ENCODE measurements at regions not wholly inside any gene's neighbourhood (a gene's known extent, or its start where the extent isn't known, plus 50 kb on each side); places are given as distances from the start of the nearest gene placed in this dataset.

GRCh38 chr12:65659681-65660080, 164.6 kb upstream of the HMGA2 start:
- no peak for TF ChIP-seq CTCF (conservative IDR thresholded peaks at IDR 0.05; ENCODE audit: low read length)
- no peak for TF ChIP-seq EZH2phosphoT487 (IDR thresholded peaks at IDR 0.05; ENCODE audit: borderline replicate concordance, low read depth, low read length)

Measured in OCI-LY7 (cell line).